DMS 273 treated with DMSO at 0.1 percent for 48 hours (cell line): ENCODE measurements at regions not wholly inside any gene's neighbourhood (a gene's known extent, or its start where the extent isn't known, plus 50 kb on each side); places are given as distances from the start of the nearest gene placed in this dataset.

Experiments
- DNase-seq: peaks from one replicate; lab custom pipeline; 2025; lab: John Stamatoyannopoulos, UW

- DNase-seq: no peak
Observed at GRCh38 chr2:41853427-41854191, 194.2 kb upstream of the PKDCC start.

- DNase-seq: no peak
Observed at GRCh38 chr2:41854227-41854626, 193.6 kb upstream of the PKDCC start.

- no peak for DNase-seq
Observed at GRCh38 chr2:41856946-41857345, 190.9 kb upstream of the PKDCC start.

DNA sequence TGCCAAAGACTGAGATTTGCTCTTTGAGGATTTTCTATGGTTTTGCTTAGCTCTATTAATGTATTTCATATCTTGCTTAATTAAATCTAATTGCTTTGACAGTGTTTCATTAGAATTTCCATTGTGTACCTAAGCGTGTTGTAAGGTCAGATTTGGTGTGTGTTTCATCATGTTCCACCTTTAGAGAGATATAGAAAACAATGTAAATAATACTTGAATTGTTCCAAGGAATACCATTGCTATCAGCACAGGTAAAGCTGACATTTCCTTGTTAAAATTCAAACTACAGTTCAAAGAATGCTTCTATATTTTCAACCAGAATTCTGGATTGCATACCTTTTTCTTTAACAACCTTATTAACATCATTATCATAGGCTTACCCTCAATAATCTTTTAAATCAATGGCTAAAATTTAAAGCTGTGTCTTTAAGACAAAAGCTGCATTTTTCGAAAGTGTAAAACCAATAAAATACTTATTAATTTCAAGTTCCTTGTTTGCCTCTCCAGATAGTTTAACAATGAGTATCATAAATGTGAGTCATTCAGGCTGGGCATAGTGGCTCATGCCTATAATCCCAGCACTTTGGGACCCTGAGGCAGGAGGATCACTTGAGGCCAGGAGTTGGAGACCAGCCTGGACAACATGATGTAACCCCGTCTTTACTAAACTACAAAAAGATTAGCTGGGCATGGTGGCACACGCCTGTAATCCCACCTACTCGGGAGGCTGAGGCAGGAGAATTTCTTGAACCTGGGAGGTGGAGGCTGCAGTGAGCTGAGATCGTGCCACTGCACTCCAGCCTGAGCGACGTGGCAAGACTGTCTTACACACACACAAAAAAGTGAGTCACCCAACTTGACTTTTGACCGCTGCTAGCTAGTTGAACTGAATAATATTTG is 188.0 kb upstream of the PKDCC start:
- no peak for DNase-seq

DNA sequence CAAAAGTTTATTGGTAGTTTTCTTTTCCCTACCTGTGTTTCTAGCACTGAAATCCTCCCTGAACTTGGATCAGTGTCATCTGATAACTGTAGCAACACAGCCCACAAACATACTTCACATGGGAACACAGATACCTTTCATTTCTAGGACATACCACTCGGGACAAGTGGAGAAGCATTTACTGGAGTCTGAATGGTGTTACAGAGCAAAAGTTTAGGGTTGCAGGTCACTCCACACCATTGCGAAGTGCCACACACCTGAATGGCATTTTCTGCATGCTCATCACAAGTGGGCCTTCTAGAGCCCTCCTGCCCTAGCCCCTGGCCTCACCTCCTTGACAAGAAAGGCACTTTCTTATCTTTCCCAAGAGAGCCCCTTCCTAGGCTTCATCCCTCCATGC is 184.8 kb upstream of the PKDCC start:
- no peak for DNase-seq

- DNase-seq: no peak
Observed at GRCh38 chr2:41865263-41865662, 182.6 kb upstream of the PKDCC start.

DNA sequence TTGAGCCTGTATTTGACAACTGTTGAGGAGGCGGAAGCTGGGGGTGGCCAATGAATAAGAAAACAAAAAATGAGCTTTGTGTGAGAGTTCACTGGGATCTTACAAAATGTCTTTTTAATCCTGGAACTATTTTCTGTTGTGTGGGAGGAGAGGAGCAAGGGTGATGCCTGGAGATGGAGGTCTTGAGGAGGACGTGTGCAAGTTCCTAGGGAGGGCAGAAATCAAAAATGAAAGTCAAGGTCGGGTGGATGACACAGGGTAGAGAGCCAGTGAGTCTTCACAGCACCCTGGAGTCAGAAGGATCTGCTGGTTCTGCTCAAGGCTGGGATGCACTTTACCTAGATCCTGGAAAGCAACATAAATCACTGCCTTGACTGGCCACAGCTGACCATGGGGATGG is 180.3 kb upstream of the PKDCC start:
- no peak for DNase-seq

GRCh38 chr2:41869542-41870264 is 178.1 kb upstream of the PKDCC start:
- no peak for DNase-seq

- DNase-seq: no peak
Observed at GRCh38 chr2:41870265-41870585, 177.6 kb upstream of the PKDCC start.

- DNase-seq: no peak
Observed at GRCh38 chr2:41871080-41871479, 176.7 kb upstream of the PKDCC start.

- no peak for DNase-seq
Observed at GRCh38 chr2:41872646-41873045, 175.2 kb upstream of the PKDCC start.

GRCh38 chr2:41873102-41874031 is 174.5 kb upstream of the PKDCC start:
- no peak for DNase-seq

- DNase-seq: no peak
Observed at GRCh38 chr2:41877114-41877678, 170.6 kb upstream of the PKDCC start.

DNA sequence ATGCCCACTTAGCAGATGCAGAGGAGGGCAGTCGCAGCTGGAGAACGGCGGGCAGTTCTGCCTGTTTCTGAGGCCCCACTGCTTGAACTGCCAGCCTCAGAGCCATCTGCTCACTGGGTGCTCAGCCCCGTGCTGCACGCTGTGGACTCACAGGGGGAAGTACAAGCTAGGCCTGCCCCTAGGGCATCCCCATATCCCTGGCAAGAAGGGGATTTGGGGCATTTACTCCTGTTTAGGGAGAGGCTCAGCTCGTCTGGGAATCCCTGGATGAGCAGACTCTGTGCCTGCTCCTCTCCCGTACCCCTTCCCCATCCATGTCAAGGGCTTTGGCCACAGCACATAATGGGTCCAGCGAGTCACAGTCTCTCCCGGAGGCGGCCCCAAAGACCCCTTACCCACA is 169.8 kb upstream of the PKDCC start:
- DNase-seq: no peak

GRCh38 chr2:41878716-41879234 is 169.0 kb upstream of the PKDCC start:
- no peak for DNase-seq

DNA sequence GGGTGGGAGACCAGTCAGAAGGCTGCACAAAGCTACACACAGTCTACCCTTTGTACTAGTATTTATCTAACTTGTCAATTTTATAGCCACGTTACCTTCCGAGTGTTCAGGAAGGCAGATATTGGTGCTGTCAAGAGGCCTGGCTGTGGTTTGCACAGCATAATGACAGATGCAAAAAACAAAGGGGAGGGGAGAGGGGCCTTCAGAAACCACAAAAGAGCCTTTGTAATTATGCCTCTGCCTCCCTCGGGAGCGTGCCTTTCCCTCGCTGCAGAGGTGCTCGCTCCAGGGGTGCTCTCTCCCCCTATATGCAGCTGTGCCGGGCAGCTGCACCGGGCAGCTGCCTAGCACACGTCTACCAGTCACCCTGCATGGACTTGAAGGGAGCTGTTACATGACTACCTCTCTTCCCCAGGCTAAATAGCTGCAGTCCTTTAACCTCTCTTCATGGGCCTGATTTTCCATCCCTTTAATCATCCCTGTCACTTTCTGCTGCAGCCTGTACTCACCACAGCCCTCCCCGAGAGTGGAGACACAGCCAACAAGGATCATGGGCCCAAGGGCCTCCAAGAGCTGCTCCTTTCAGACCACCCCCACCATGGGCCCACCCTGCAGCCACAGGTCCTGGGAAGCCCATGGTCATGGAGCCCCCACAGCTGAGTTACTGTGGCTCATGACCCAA is 168.4 kb upstream of the PKDCC start:
- no peak for DNase-seq

- no peak for DNase-seq
Observed at GRCh38 chr2:41880561-41881243, 167.1 kb upstream of the PKDCC start.

- no peak for DNase-seq
Observed at GRCh38 chr2:41881249-41881648, 166.6 kb upstream of the PKDCC start.

DNA sequence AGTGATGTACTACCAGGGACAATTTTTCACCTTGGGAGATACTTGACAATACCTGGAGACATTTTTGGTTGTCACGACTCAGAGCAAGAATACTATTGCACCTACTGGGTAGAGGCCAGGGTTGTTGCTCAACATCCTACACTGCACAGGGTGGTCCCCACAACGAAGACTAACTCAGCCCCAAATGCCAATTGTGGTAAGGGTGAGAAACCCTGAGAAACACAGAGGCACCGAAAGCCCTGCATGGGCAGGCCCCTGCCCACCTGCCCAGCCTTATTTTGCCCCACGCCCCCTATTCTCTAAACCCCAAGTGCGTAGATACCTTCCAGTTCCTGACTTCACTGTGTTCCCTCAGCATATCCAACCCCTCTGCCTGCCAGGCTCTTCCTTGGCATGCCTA is 163.1 kb upstream of the PKDCC start:
- DNase-seq: no peak

- DNase-seq: no peak
Observed at GRCh38 chr2:41886145-41886664, 161.6 kb upstream of the PKDCC start.
